ENCODE measurements at regions not wholly inside any gene's neighbourhood (a gene's known extent, or its start where the extent isn't known, plus 50 kb on each side); places are given as distances from the start of the nearest gene placed in this dataset.
A peak's percentile ranks its signal among the peaks of the same experiment; 100 is the strongest.

DNA sequence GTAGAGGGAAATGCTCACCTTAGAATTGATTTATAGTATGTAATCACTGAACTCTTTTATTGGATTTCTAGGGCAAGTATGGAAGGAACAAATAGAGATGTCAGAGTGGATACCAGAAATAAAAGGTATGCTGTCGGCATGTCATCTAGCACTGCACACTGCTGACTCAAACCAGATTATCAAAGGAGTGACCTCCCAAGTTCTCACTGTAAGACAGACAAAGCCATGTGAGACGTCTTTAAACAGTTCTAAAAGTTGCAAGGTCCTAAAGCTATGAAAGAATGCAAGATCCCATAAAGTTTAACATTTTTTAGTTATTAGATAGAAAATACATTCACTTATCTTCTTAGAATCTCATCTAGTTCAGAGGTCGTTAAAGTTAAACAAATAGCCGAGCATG lies 70.0 kb upstream of the CPM start:
- Histone ChIP-seq H3K27me3 (ENCODE audit: insufficient read depth, poor library complexity, severe bottlenecking) (no peaks in the 10 kb centered on the region), H3K4me3 (replicated peaks; ENCODE audit: insufficient read depth, low read length) (no peak overlapping the region), H3K27ac (replicated peaks) (no peak overlapping the region)
- no peak for DNase-seq (ENCODE audit: low read depth in 1 of 2, low spot score in 1 of 2)
- TF ChIP-seq, protein P1, sequence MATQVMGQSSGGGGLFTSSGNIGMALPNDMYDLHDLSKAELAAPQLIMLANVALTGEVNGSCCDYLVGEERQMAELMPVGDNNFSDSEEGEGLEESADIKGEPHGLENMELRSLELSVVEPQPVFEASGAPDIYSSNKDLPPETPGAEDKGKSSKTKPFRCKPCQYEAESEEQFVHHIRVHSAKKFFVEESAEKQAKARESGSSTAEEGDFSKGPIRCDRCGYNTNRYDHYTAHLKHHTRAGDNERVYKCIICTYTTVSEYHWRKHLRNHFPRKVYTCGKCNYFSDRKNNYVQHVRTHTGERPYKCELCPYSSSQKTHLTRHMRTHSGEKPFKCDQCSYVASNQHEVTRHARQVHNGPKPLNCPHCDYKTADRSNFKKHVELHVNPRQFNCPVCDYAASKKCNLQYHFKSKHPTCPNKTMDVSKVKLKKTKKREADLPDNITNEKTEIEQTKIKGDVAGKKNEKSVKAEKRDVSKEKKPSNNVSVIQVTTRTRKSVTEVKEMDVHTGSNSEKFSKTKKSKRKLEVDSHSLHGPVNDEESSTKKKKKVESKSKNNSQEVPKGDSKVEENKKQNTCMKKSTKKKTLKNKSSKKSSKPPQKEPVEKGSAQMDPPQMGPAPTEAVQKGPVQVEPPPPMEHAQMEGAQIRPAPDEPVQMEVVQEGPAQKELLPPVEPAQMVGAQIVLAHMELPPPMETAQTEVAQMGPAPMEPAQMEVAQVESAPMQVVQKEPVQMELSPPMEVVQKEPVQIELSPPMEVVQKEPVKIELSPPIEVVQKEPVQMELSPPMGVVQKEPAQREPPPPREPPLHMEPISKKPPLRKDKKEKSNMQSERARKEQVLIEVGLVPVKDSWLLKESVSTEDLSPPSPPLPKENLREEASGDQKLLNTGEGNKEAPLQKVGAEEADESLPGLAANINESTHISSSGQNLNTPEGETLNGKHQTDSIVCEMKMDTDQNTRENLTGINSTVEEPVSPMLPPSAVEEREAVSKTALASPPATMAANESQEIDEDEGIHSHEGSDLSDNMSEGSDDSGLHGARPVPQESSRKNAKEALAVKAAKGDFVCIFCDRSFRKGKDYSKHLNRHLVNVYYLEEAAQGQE (IDR thresholded peaks at IDR 0.05; ENCODE audit: insufficient replicate concordance, low read depth) = no peak
- TF ChIP-seq, protein P2, sequence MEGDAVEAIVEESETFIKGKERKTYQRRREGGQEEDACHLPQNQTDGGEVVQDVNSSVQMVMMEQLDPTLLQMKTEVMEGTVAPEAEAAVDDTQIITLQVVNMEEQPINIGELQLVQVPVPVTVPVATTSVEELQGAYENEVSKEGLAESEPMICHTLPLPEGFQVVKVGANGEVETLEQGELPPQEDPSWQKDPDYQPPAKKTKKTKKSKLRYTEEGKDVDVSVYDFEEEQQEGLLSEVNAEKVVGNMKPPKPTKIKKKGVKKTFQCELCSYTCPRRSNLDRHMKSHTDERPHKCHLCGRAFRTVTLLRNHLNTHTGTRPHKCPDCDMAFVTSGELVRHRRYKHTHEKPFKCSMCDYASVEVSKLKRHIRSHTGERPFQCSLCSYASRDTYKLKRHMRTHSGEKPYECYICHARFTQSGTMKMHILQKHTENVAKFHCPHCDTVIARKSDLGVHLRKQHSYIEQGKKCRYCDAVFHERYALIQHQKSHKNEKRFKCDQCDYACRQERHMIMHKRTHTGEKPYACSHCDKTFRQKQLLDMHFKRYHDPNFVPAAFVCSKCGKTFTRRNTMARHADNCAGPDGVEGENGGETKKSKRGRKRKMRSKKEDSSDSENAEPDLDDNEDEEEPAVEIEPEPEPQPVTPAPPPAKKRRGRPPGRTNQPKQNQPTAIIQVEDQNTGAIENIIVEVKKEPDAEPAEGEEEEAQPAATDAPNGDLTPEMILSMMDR (IDR thresholded peaks at IDR 0.05; ENCODE audit: insufficient read depth, low read length) = no peak
- TF ChIP-seq POLR2AphosphoS5 (IDR thresholded peaks at IDR 0.05; ENCODE audit: low read depth) = no peak

DNA sequence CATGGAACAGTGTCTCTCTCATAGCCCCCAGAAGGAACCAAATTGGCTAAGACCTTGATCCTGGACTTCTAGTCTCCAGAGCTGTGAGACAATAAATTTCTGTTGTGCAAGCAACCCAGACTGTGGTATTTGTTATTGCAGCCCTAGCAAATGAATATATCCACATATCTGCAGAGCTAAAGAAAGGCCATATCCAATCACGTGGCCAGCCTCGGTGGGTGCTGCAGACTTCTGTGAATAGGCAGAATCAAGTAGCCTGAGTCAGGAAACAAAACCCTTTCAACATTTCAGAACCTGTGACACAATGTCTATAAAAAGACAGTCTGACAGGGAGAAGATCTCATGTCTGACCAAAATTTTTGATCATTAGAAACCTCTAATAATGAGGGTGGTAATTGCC lies 71.0 kb upstream of the CPM start:
- DNase-seq (ENCODE audit: low read depth in 1 of 2, low spot score in 1 of 2) = no peak

DNA sequence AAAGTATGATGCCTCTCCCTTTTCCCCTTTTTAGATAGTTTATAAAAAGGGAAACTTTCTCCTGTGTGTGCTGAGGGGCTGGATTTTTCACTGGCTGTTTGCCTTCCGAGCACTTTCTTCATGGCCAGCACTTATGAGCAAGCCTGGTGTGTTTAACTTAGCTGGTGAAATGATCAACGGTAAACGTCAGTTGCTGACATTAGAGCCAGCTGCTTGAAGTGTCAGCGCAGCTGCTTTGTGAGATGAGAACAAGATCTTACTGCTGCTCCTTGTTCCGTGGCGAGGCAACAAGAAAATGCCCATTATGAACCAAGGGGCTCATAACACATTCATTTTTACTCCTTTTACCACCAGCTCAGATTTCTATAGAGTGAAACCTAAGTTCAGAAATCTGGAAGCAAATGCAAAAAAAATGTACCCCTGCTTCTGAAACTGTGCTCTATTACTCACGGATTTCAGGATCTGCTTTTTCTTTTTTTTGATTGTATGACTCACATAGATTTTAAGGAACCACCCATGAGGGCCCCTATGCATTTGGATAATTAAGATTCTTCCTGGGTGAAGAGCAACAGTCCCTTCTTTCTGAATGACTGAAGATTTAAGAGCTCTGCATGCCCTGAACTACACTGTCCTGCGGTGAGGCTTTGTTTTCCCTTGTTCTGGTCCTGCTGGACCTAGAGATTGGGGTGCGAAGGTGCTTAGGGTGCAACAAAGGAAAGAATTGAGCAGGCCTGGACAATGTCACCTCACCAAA lies 74.3 kb upstream of the CPM start:
- peak overlapping the region; percentile 42 for H3K27ac ChIP-seq (replicated peaks)
- H3K27me3 ChIP-seq (ENCODE audit: insufficient read depth, poor library complexity, severe bottlenecking) = no peaks in the 10 kb centered on the region
- no peak for TF ChIP-seq SPI1 (IDR thresholded peaks at IDR 0.05; ENCODE audit: borderline replicate concordance, low read depth)
- TF ChIP-seq GABPA (IDR thresholded peaks at IDR 0.05; ENCODE audit: low read depth) = no peak
- TF ChIP-seq, protein P1 (IDR thresholded peaks at IDR 0.05; ENCODE audit: insufficient replicate concordance, low read depth) = no peak
- no peak for TF ChIP-seq POLR2AphosphoS5 (IDR thresholded peaks at IDR 0.05; ENCODE audit: low read depth)
- TF ChIP-seq, protein P2 (IDR thresholded peaks at IDR 0.05; ENCODE audit: insufficient read depth, low read length) = no peak
- peak overlapping the region; percentile 16 for H3K4me3 ChIP-seq (replicated peaks; ENCODE audit: insufficient read depth, low read length)
- peak in 1 of 2 experiments; percentile 35 for DNase-seq (ENCODE audit: low read depth in 1 of 2, low spot score in 1 of 2)

More for the DNA sequence above, 71.0 kb upstream of the CPM start:
- Histone ChIP-seq H3K27me3 (ENCODE audit: insufficient read depth, poor library complexity, severe bottlenecking) (no peaks in the 10 kb centered on the region), H3K4me3 (replicated peaks; ENCODE audit: insufficient read depth, low read length) (no peak overlapping the region), H3K27ac (replicated peaks) (no peak overlapping the region)
- TF ChIP-seq, protein P2 (IDR thresholded peaks at IDR 0.05; ENCODE audit: insufficient read depth, low read length) = no peak

DNA sequence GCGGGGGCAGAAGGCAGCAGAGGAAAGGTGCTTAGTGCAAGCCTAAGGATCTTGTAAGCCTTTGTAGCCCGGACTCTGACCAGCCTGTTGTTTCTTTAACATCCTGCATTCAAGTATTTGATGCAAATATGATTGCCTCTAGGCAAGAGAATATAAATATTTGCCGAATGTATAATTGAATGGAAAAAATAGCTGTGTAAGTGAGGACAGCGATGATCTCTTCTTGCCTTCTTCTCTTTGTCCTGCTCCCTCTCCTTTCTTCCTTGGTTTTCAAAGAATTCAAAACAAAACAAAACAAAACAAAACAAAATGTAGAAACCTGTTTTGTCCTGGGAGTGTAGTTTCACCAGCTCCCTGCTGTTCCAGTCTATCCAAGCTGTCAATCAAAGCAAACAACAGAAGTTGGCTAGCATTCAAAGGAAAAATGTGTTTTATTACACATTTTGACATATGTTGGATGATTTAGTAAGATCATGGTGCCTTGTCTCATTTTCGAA lies 74.9 kb upstream of the CPM start:
- Histone ChIP-seq H3K27ac (replicated peaks) (peak overlapping the region; percentile 42), H3K27me3 (ENCODE audit: insufficient read depth, poor library complexity, severe bottlenecking) (no peaks in the 10 kb centered on the region), H3K4me3 (replicated peaks; ENCODE audit: insufficient read depth, low read length) (no peak overlapping the region)
- DNase-seq (ENCODE audit: low read depth in 1 of 2, low spot score in 1 of 2) = no peak
- TF ChIP-seq, protein P2 (IDR thresholded peaks at IDR 0.05; ENCODE audit: insufficient read depth, low read length) = no peak
- no peak for TF ChIP-seq POLR2AphosphoS5 (IDR thresholded peaks at IDR 0.05; ENCODE audit: low read depth)
- TF ChIP-seq SPI1 (IDR thresholded peaks at IDR 0.05; ENCODE audit: borderline replicate concordance, low read depth) = no peak
